T-helper 2 cell treated with Interferon-gamma antibody and Interleukin-4, amounts not matched to agents 5 μg/mL and 100 μg/mL, for 36 hours (primary cell): ENCODE measurements at regions not wholly inside any gene's neighbourhood (a gene's known extent, or its start where the extent isn't known, plus 50 kb on each side); places are given as distances from the start of the nearest gene placed in this dataset.

Experiments used
- DNase-seq: peaks from one replicate; pipeline ENCODE4 v3.0.0; 2021; ENCODE audit warnings: low spot score
- H3K27ac Mint-ChIP-seq: one replicate; pipeline ENCODE4 v1.8.0; 2021; ENCODE audit warnings: mild to moderate bottlenecking, mixed read lengths
- H3K27me3 Mint-ChIP-seq: one replicate; pipeline ENCODE4 v1.8.0; 2021; ENCODE audit warnings: low read depth, mixed read lengths
- H3K36me3 Mint-ChIP-seq: one replicate; pipeline ENCODE4 v1.8.0; 2021; ENCODE audit warnings: low read depth, mixed read lengths
- H3K4me1 Mint-ChIP-seq: one replicate; pipeline ENCODE4 v1.8.0; 2021; ENCODE audit warnings: low read depth, mixed read lengths
- H3K4me3 Mint-ChIP-seq: one replicate; pipeline ENCODE4 v1.8.0; 2022; ENCODE audit warnings: mild to moderate bottlenecking, moderate library complexity, mixed read lengths
- H3K9me3 Mint-ChIP-seq: one replicate; pipeline ENCODE4 v1.8.0; 2021; ENCODE audit warnings: mixed read lengths

DNA sequence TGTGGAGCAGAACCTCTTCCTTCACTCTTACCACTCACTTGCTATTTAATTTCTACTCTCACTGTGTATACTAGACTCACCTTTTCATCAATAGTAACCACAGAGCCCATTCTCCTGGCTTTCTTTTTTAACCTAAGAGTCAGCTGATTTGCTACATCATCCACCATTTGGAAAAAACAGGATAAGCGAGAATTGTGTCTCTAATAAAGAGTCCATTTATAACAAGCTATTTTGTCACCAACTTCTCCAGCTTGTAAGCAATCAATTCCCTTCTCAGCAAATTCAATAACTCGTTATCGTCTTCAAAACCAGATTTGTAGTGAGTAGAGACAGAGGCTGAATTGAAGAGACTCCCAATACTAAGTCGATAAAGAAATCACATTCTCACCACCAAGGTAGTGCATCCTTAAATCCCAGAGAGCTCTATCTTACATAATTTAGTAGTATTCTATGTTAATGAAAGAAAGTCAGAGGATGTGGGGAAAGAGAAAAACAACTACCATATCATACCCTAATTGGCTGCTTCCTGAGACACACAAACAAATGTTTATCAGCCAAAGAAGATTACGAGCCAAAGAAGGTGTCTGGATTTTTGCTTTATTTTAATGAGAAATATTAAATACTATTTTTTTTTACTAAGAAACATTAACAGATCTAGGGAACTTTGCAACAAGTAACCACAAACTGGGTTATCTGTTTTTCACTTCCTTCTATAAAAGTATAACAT lies 52.5 kb upstream of the SPTBN1 start:
- Mint-ChIP-seq H3K4me1 (peaks cover 3% of the 10 kb centered on the region), H3K9me3 (no peaks in the 10 kb centered on the region), H3K36me3 (no peaks in the 10 kb centered on the region), H3K4me3 (no peak overlapping the region), H3K27ac (no peak overlapping the region), H3K27me3 (peaks cover 13% of the 10 kb centered on the region)
- no peak for DNase-seq

DNA sequence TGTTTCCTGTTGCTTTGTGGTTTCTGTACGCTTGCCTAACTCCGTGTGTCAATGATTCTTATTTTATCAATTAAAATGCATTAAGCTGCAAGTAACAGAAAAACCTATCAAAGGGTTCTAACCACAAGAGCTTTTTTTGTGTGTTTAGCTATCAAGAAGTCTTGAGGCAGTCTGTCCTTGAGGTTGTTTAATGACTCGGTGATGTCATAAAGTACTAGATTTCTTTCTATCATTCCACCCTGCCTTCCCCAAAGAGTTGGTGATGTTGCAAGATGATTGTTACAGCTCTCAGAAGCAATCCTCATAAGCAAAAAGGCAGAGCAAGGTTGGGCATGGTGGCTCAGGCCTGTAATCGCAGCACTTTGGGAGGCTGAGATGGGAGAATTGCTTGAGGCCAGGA lies 51.9 kb upstream of the SPTBN1 start:
- Mint-ChIP-seq H3K36me3 (no peaks in the 10 kb centered on the region), H3K27me3 (peaks cover 13% of the 10 kb centered on the region), H3K4me1 (peaks cover 3% of the 10 kb centered on the region), H3K27ac (no peak overlapping the region), H3K9me3 (no peaks in the 10 kb centered on the region), H3K4me3 (no peak overlapping the region)
- DNase-seq = no peak

DNA sequence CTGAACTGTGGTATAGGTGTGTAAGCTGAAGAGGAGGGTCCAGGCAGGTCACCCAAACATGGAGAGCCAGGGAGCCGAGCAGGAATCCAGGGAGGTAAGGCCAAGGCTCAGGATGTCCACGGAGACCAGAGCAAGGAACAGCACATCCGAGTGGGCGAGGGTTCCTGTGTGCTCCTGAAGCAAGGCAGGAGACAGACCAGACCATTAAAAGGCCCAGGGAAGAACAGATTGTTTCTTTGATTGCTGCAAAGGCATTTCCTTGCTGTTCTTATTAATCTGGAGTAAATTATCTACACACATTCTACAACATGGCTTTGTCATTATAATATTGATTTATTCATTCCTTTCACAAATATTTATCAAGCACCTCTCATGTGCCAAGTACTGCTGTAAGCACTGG lies 50.1 kb upstream of the SPTBN1 start:
- no peaks in the 10 kb centered on the region for H3K36me3 Mint-ChIP-seq
- no peaks in the 10 kb centered on the region for H3K9me3 Mint-ChIP-seq
- no peak overlapping the region for H3K4me3 Mint-ChIP-seq
- no peak overlapping the region for H3K27ac Mint-ChIP-seq
- H3K27me3 Mint-ChIP-seq = peaks cover 17% of the 10 kb centered on the region
- DNase-seq = no peak
- H3K4me1 Mint-ChIP-seq = peaks cover 3% of the 10 kb centered on the region
